EH (cell line): ENCODE measurements at regions not wholly inside any gene's neighbourhood (a gene's known extent, or its start where the extent isn't known, plus 50 kb on each side); places are given as distances from the start of the nearest gene placed in this dataset.
"Not testable (repeated sequence)": the region's sequence is repeated elsewhere in the genome, so short reads cannot be mapped to it uniquely, and the experiment has no call there.

Experiments
- DNase-seq: peaks from one replicate; pipeline ENCODE4 v3.0.0-alpha.2; 2015; ENCODE audit warnings: low read depth

- no peak for DNase-seq
Observed at GRCh38 chr1:234902774-234903547, 225.7 kb downstream of the TOMM20 start.

GRCh38 chr1:234901491-234902049, 227.1 kb downstream of the TOMM20 start:
- peak; percentile 42 for DNase-seq

GRCh38 chr1:234900595-234900994, 228.0 kb downstream of the TOMM20 start:
- no peak for DNase-seq

- no peak for DNase-seq
Observed at GRCh38 chr1:234899730-234900072, 228.9 kb downstream of the TOMM20 start.

GRCh38 chr1:234899041-234899729, 229.5 kb downstream of the TOMM20 start:
- DNase-seq, result peak; percentile 85

- no peak for DNase-seq
Observed at GRCh38 chr1:234898455-234899033, 230.1 kb downstream of the TOMM20 start.

GRCh38 chr1:234897754-234898454, 230.7 kb downstream of the TOMM20 start:
- no peak for DNase-seq

- no peak for DNase-seq
Observed at GRCh38 chr1:234897390-234897749, 231.3 kb downstream of the TOMM20 start.

GRCh38 chr1:234896477-234897389, 231.9 kb downstream of the TOMM20 start:
- no peak for DNase-seq

- DNase-seq, result peak; percentile 74
Observed at GRCh38 chr1:234893725-234894630, 234.7 kb downstream of the TOMM20 start.

- DNase-seq, result no peak
Observed at GRCh38 chr1:234893359-234893724, 235.3 kb downstream of the TOMM20 start.

- no peak for DNase-seq
Observed at GRCh38 chr1:234892642-234893041, 236.0 kb downstream of the TOMM20 start.

GRCh38 chr1:234891427-234891826, 237.2 kb downstream of the TOMM20 start:
- no peak for DNase-seq

GRCh38 chr1:234889643-234890042, 239.0 kb downstream of the TOMM20 start:
- DNase-seq, result no peak

- DNase-seq, result not testable (repeated sequence)
Observed at GRCh38 chr1:234888247-234888646, 240.4 kb downstream of the TOMM20 start.

- DNase-seq, result peak; percentile 71
Observed at GRCh38 chr1:234887016-234887900, 241.4 kb downstream of the TOMM20 start.

GRCh38 chr1:234886081-234886984, 242.3 kb downstream of the TOMM20 start:
- DNase-seq, result no peak

GRCh38 chr1:234885601-234886000, 243.0 kb downstream of the TOMM20 start:
- no peak for DNase-seq
